ENCODE measurements at regions not wholly inside any gene's neighbourhood (a gene's known extent, or its start where the extent isn't known, plus 50 kb on each side); places are given as distances from the start of the nearest gene placed in this dataset.
A peak's percentile ranks its signal among the peaks of the same experiment; 100 is the strongest.
"Not testable (repeated sequence)": the region's sequence is repeated elsewhere in the genome, so short reads cannot be mapped to it uniquely, and the experiment has no call there.

DNA sequence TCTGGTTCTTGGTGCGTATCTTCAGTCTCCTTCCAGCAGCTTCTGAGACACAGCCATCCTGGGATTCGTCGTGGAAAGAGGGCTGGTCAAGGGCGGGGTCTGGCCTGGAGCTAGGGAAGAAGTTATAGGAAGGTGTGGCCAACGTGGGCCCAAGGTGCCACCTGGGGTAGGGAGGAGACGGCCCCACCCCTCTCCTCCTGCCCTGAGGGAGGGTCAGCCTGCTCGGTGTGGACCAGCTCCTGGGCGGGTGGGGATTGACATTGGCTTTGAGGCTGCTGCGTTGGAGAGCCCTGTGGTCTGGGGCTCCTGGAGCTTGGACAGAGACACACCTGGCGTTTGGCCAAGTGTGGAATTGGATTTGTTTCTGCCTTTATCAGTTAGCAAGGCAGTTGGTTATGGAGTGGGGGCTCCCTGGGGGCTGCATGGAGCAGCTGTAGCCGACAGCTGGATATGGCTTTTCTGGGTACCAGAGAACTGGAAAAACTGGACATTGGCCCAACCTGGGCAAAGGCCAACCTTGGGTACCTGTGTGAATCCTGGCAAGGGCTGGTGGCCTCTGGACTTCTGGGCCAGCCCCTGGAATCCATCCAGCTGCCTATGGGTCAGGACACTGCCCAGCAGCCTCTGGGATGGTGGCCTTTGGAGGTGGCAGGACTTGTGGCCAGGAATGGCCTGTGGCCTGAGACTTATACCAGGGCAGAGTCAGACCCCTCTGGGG, 75.7 kb upstream of the PPP1R26 start:
- FAIRE-seq (no peak), DNase-seq (ENCODE audit: extremely low read depth in 1 of 4, low spot score in 3 of 4) (no peak), ATAC-seq (no peak)
- intact Hi-C loops (cut with micrococcal nuclease) (no loop called here), in situ Hi-C loops (cut with MboI) (no loop called here)
- H3K27ac ChIP-seq (ENCODE audit: extremely low read depth, low read depth, low read length): no peak overlapping the region
- H3K9me1 ChIP-seq (ENCODE audit: control insufficient read depth, insufficient read depth, low read length): no peaks in the 10 kb centered on the region
- H3K4me2 ChIP-seq (ENCODE audit: insufficient read depth, low read length): no peak overlapping the region
- no peak overlapping the region for H3K4me3 ChIP-seq
- no peaks in the 10 kb centered on the region for H3K9me3 ChIP-seq (replicated peaks; ENCODE audit: control insufficient read depth, insufficient read depth, low read depth, low read length)
- CTCF ChIA-PET (ENCODE audit: low intra/inter-chr PET ratio): interaction anchor here (0.7 to 1.1 kb wide), 2 partner anchors 9 to 63 kb away, joined by 3 read pairs; no protein-coding TSS in a partner anchor
- H3K4me1 ChIP-seq (replicated peaks in 1 of 2; ENCODE audit: control insufficient read depth in 2 of 2, insufficient read depth in 2 of 2, low read length in 2 of 2): peaks cover 0 to 12% of the 10 kb centered on the region in 2 experiments; a peak in 2 of 5 replicates
- 4% methylated on average over 11 of the region's 11 CpGs for WGBS (ENCODE audit: insufficient coverage, low coverage, missing lambda C conversion rate)
- no peak overlapping the region for H2AFZ ChIP-seq (ENCODE audit: low read depth, low read length)
- H3K27me3 ChIP-seq (ENCODE audit: control insufficient read depth in 2 of 2, insufficient read depth in 2 of 2, low read length in 2 of 2): peaks cover 9 to 65% of the 10 kb centered on the region in 2 experiments; a peak in 4 of 5 replicates
- BruUV-seq (replicated peaks): no TSS peak
- no peaks in the 10 kb centered on the region for H3K36me3 ChIP-seq (ENCODE audit: control insufficient read depth, insufficient read depth, low read length)
- POLR2A ChIA-PET: interaction anchor here (0.8 kb wide), 1 partner anchor 102 kb away, joined by 3 read pairs; no protein-coding TSS in a partner anchor
- 0 out of 2 replicates have a peak, but pooled peaks cover 5% of the 10 kb centered on the region for H4K20me1 ChIP-seq (replicated peaks; ENCODE audit: control insufficient read depth, insufficient read depth, low read length)
- no peak overlapping the region; a peak in 1 of 4 replicates for H3K9ac ChIP-seq (ENCODE audit: insufficient read depth in 1 of 2, low read depth in 2 of 2, low read length in 2 of 2)
- TF ChIP-seq NFIC (IDR thresholded peaks at IDR 0.05): peak; percentile 63
- no peak for TF ChIP-seq YBX1 (IDR thresholded peaks at IDR 0.05)
- H3K79me2 ChIP-seq (ENCODE audit: control insufficient read depth, insufficient read depth, low read length): no peaks in the 10 kb centered on the region

DNA sequence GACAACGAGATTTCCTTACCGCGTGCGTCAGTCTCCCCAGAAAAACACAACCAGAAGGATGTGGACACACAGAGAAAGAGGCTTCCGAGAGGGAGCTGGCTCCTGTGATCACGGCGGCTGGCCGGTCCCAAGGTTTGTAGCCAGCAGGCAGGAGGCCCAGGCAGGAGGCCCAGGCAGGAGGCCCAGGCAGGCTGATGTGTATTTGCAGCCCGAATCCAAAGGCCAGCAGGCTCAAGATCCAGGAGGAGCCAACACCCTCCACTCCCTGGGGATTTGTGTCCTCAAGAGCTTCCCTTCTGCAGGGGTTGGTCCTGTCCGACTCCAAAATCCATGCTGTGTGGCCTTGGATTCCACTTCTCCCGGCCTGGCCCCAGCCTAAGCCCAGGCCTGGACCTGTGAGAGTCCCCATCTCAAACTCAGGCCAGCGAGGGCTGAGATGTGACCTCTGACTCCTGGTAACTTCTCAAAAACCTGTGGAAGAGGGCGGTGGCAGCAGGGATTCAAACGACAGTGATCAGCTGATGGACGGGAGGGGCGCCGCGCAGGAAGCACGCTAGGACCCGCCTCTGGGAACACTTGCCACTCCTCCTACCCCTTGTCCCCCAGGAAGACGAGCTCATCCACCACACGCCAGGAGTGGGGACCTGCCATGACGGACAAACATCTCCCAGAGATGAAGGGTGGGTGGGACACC, 75.0 kb upstream of the PPP1R26 start:
- 0 out of 2 replicates have a peak, but pooled peaks cover under 1% of the 10 kb centered on the region for H4K20me1 ChIP-seq (replicated peaks; ENCODE audit: control insufficient read depth, insufficient read depth, low read length)
- in situ Hi-C loops (cut with MboI) (no loop called here), intact Hi-C loops (cut with micrococcal nuclease) (no loop called here)
- no peaks in the 10 kb centered on the region for H3K9me1 ChIP-seq (ENCODE audit: control insufficient read depth, insufficient read depth, low read length)
- H3K79me2 ChIP-seq (ENCODE audit: control insufficient read depth, insufficient read depth, low read length): no peaks in the 10 kb centered on the region
- CTCF ChIA-PET (ENCODE audit: low intra/inter-chr PET ratio): interaction anchor here (0.7 kb wide), 1 partner anchor 63 kb away, joined by 3 read pairs; no protein-coding TSS in a partner anchor
- no peak overlapping the region for H3K27ac ChIP-seq (ENCODE audit: extremely low read depth, low read depth, low read length)
- WGBS (ENCODE audit: insufficient coverage, low coverage, missing lambda C conversion rate): 13% methylated on average over 22 of the region's 23 CpGs
- TF ChIP-seq, protein P1, sequence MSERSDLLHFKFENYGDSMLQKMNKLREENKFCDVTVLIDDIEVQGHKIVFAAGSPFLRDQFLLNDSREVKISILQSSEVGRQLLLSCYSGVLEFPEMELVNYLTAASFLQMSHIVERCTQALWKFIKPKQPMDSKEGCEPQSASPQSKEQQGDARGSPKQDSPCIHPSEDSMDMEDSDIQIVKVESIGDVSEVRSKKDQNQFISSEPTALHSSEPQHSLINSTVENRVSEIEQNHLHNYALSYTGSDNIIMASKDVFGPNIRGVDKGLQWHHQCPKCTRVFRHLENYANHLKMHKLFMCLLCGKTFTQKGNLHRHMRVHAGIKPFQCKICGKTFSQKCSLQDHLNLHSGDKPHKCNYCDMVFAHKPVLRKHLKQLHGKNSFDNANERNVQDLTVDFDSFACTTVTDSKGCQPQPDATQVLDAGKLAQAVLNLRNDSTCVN (CRISPR knock-in tag; IDR thresholded peaks at IDR 0.05): no peak
- TF ChIP-seq, protein P2, sequence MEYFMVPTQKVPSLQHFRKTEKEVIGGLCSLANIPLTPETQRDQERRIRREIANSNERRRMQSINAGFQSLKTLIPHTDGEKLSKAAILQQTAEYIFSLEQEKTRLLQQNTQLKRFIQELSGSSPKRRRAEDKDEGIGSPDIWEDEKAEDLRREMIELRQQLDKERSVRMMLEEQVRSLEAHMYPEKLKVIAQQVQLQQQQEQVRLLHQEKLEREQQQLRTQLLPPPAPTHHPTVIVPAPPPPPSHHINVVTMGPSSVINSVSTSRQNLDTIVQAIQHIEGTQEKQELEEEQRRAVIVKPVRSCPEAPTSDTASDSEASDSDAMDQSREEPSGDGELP (CRISPR knock-in tag; IDR thresholded peaks at IDR 0.05; ENCODE audit: borderline replicate concordance): peak; percentile 20; the same call in 1 of the 2 replicates
- ATAC-seq (no peak), DNase-seq (ENCODE audit: extremely low read depth in 1 of 4, low spot score in 3 of 4) (no peak), FAIRE-seq (no peak)
- no peaks in the 10 kb centered on the region for H3K36me3 ChIP-seq (ENCODE audit: control insufficient read depth, insufficient read depth, low read length)
- H3K4me1 ChIP-seq (replicated peaks in 1 of 2; ENCODE audit: control insufficient read depth in 2 of 2, insufficient read depth in 2 of 2, low read length in 2 of 2): peaks cover 0 to 16% of the 10 kb centered on the region in 2 experiments; a peak in 2 of 5 replicates
- no peaks in the 10 kb centered on the region for H3K9me3 ChIP-seq (replicated peaks; ENCODE audit: control insufficient read depth, insufficient read depth, low read depth, low read length)
- no peak overlapping the region for H2AFZ ChIP-seq (ENCODE audit: low read depth, low read length)
- no TSS peak for BruUV-seq (replicated peaks)
- H3K27me3 ChIP-seq (ENCODE audit: control insufficient read depth in 2 of 2, insufficient read depth in 2 of 2, low read length in 2 of 2): peaks cover 9 to 71% of the 10 kb centered on the region in 2 experiments; a peak in 4 of 5 replicates
- no peak overlapping the region for H3K4me2 ChIP-seq (ENCODE audit: insufficient read depth, low read length)
- peak overlapping the region in 1 of 2 experiments; percentile 17; a peak in 1 of 4 replicates for H3K9ac ChIP-seq (ENCODE audit: insufficient read depth in 1 of 2, low read depth in 2 of 2, low read length in 2 of 2)
- no peak overlapping the region for H3K4me3 ChIP-seq
- POLR2A ChIA-PET: interaction anchor here (0.8 kb wide), 1 partner anchor 102 kb away, joined by 3 read pairs; no protein-coding TSS in a partner anchor

DNA sequence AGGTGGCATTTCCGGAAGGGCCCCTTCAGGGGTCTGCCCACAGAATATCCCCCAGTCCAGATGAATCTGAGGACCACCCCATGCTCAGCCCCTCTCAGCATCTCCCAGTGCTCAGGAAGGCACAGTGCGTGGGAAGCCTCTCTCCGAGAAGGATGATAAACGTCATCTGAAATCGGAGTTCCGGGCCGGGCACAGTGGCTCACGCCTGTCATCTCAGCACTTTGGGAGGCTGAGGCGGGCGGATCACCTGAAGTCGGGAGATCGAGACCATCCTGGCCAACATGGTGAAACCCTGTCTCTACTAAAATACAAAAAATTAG, 74.5 kb upstream of the PPP1R26 start:
- H3K27me3 ChIP-seq (ENCODE audit: control insufficient read depth in 2 of 2, insufficient read depth in 2 of 2, low read length in 2 of 2): peaks cover 9 to 74% of the 10 kb centered on the region in 2 experiments; a peak in 4 of 5 replicates
- not testable (repeated sequence) for BruUV-seq (replicated peaks)

More for the DNA sequence above, 74.5 kb upstream of the PPP1R26 start:
- H4K20me1 ChIP-seq (replicated peaks; ENCODE audit: control insufficient read depth, insufficient read depth, low read length); ATAC-seq; H3K9me1 ChIP-seq (ENCODE audit: control insufficient read depth, insufficient read depth, low read length); FAIRE-seq; in situ Hi-C loops (cut with MboI); H3K79me2 ChIP-seq (ENCODE audit: control insufficient read depth, insufficient read depth, low read length); H3K9ac ChIP-seq (ENCODE audit: insufficient read depth in 1 of 2, low read depth in 2 of 2, low read length in 2 of 2); H3K27ac ChIP-seq (ENCODE audit: extremely low read depth, low read depth, low read length); H3K36me3 ChIP-seq (ENCODE audit: control insufficient read depth, insufficient read depth, low read length); H3K4me2 ChIP-seq (ENCODE audit: insufficient read depth, low read length); CTCF ChIA-PET (ENCODE audit: low intra/inter-chr PET ratio); H2AFZ ChIP-seq (ENCODE audit: low read depth, low read length); H3K4me3 ChIP-seq; H3K9me3 ChIP-seq (replicated peaks; ENCODE audit: control insufficient read depth, insufficient read depth, low read depth, low read length); intact Hi-C loops (cut with micrococcal nuclease); DNase-seq (ENCODE audit: extremely low read depth in 1 of 4, low spot score in 3 of 4): not testable (repeated sequence)
- 14% methylated on average over 12 of the region's 12 CpGs for WGBS (ENCODE audit: insufficient coverage, low coverage, missing lambda C conversion rate)
- H3K4me1 ChIP-seq (replicated peaks in 1 of 2; ENCODE audit: control insufficient read depth in 2 of 2, insufficient read depth in 2 of 2, low read length in 2 of 2): peaks cover 0 to 19% of the 10 kb centered on the region in 2 experiments; a peak in 2 of 5 replicates
- POLR2A ChIA-PET: interaction anchor here (0.8 to 1.2 kb wide), 2 partner anchors 9 to 101 kb away, joined by 3 read pairs; no protein-coding TSS in a partner anchor

Measured in K562 (cell line).